ENCODE measurements at regions not wholly inside any gene's neighbourhood (a gene's known extent, or its start where the extent isn't known, plus 50 kb on each side); places are given as distances from the start of the nearest gene placed in this dataset.

GRCh38 chr9:79224672-79225433 lies 346.9 kb upstream of the TLE4 start:
- no peak for TF ChIP-seq TAF1 (IDR thresholded peaks at IDR 0.05; ENCODE audit: low read depth, low read length)
- no peak for TF ChIP-seq MAFK (IDR thresholded peaks at IDR 0.05; ENCODE audit: low read depth, low read length)
- no peak for TF ChIP-seq CTCF (IDR thresholded peaks at IDR 0.05; ENCODE audit: control extremely low read depth in 1 of 3, insufficient read depth in 1 of 3, low read depth in 1 of 3, low read length in 3 of 3)
